ENCODE measurements at regions not wholly inside any gene's neighbourhood (a gene's known extent, or its start where the extent isn't known, plus 50 kb on each side); places are given as distances from the start of the nearest gene placed in this dataset.
A peak's percentile ranks its signal among the peaks of the same experiment; 100 is the strongest.

DNA sequence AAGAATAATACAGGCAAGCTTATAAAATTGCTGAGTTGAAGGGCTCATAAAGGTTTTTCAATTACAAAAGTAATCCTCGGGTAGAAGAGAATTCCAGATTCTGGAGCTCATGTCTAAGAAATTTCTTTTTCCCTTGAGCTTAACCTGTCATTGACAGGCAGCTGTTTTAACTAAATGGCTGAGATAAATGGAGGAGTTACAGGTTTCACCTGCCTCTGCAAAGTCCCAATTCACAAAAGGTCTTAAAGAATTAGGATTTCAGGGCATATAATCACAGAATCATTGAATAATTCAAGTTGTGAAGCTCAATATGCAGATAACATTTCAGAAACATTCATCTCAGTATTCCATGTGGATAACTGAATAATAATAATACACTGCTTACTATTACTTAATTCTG lies 660.1 kb upstream of the NRSN1 start:
- DNase-seq (ENCODE audit: low read depth, low spot score) = no peak

- no peak for DNase-seq (ENCODE audit: low read depth, low spot score)
Measured at GRCh38 chr6:23477586-23477985, 648.4 kb upstream of the NRSN1 start.

DNA sequence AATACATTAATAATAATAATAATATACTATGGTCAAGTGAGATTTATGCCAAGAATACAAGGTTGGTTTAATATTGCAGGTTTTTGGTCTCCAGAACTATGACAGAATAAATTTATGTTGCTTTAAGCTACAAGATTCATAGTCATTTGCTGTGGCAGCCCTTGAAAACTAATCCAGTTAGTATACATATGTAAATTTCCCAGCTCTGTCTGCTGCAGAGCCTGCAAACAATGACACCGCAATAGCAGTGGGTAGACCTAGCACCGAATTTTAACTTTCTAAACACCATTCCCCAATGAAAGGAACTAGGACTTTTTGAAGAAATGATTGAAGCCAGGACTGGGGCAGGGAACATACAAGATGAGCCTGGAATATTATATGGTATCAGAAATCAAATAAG lies 647.7 kb upstream of the NRSN1 start:
- DNase-seq (ENCODE audit: low read depth, low spot score) = no peak

DNA sequence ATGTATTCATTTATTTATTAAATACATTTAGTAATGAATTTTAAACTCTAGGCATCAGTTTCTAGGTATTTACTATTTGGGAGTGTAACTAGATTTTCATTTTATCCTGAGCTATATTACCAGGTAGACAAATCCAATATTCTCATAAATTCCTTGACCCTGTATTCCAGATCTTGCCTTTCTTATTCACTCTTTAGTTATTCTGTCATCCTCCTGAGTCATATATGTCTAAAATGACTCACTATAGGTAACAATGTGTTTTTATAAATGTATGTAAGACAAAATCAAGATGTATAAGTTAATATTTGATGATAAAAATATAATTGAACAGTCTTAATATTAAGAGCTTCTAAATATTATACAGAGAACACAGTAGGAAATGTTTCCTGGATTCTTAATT lies 642.1 kb upstream of the NRSN1 start:
- DNase-seq (ENCODE audit: low read depth, low spot score) = no peak

- DNase-seq (ENCODE audit: low read depth, low spot score) = no peak
Measured at GRCh38 chr6:23494367-23494766, 631.6 kb upstream of the NRSN1 start.

- DNase-seq (ENCODE audit: low read depth, low spot score) = no peak
Measured at GRCh38 chr6:23498013-23498412, 628.0 kb upstream of the NRSN1 start.

- no peak for DNase-seq (ENCODE audit: low read depth, low spot score)
Measured at GRCh38 chr6:23499549-23499948, 626.5 kb upstream of the NRSN1 start.

- DNase-seq (ENCODE audit: low read depth, low spot score) = no peak
Measured at GRCh38 chr6:23503173-23503572, 622.8 kb upstream of the NRSN1 start.

GRCh38 chr6:23505026-23505425 lies 621.0 kb upstream of the NRSN1 start:
- no peak for DNase-seq (ENCODE audit: low read depth, low spot score)

DNA sequence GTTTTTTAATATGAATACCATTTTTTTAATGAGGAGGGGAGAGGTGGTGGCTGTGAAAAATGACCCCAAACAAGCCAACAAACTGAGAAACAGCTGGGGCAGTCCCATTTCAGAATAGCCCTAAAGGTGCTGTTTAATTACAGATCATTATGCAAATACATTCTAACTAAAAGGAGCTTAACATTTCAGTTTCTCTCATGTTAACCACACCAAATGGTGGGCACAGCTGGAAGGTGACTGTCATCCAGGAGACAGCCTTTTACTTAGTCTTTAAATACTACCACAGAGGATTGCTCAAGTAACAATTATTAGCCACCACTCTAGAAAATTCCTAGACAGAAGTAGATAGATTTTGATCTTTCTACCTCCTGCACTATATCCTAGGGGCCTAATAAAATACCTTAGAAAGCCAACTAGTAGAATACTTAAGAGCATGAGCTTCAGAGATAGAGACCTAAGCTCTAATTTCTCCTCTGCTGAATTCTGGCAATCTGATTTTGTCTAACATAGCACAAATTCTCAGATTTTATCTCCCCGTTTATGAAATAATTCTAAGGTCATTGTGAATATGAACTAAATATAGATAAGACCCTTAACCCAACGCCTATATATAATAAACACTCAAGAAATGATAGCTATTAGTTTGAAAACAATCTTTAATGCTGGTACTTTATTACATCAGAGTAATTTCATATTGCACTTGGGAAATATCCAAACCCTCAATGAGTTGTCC lies 615.1 kb upstream of the NRSN1 start:
- DNase-seq (ENCODE audit: low read depth, low spot score) = no peak

DNA sequence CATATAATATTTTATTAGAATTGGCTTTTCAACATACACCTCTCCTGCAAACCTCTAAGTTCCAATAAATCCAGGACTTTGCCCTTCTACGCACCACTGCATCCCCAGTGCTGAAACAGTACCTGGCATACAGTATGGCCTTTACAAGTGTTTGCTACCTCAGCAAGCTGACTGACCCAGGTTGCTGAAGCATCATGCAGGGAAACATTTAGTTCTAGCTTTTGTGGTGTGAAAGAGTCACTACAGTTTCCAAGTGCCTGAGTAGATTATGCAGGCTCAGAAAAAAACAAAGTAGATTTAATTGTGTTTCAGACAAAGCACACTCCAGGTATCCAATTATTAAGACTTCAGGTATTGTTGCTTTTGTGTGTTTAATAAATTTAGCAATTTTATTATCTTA lies 614.2 kb upstream of the NRSN1 start:
- no peak for DNase-seq (ENCODE audit: low read depth, low spot score)

DNA sequence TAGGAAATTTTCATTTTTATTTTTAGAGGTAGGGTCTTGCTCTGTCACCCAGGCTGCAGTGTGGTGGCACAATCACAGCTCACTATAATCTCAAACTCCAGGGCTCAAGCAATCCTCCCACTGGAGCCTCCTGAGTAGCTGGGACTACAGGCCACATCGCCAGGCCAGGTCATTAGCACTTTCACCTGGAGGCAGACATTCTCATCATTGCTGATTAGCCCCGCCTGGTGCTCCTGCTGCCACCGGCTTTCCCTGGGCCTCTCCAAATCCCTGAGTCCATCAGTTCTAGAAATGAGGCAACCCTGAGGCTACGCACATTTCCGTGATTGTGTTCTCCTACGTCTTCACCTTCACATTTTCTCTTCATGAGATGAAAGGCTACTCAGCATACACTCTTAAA lies 607.7 kb upstream of the NRSN1 start:
- no peak for DNase-seq (ENCODE audit: low read depth, low spot score)

- DNase-seq (ENCODE audit: low read depth, low spot score) = no peak
Measured at GRCh38 chr6:23522792-23523547, 603.0 kb upstream of the NRSN1 start.

- DNase-seq (ENCODE audit: low read depth, low spot score) = no peak
Measured at GRCh38 chr6:23523771-23524170, 602.2 kb upstream of the NRSN1 start.

GRCh38 chr6:23524548-23524947 lies 601.5 kb upstream of the NRSN1 start:
- no peak for DNase-seq (ENCODE audit: low read depth, low spot score)

- peak; percentile 6 for DNase-seq (ENCODE audit: low read depth, low spot score)
Measured at GRCh38 chr6:23526526-23526925, 599.5 kb upstream of the NRSN1 start.

- DNase-seq (ENCODE audit: low read depth, low spot score) = no peak
Measured at GRCh38 chr6:23529902-23530301, 596.1 kb upstream of the NRSN1 start.

DNA sequence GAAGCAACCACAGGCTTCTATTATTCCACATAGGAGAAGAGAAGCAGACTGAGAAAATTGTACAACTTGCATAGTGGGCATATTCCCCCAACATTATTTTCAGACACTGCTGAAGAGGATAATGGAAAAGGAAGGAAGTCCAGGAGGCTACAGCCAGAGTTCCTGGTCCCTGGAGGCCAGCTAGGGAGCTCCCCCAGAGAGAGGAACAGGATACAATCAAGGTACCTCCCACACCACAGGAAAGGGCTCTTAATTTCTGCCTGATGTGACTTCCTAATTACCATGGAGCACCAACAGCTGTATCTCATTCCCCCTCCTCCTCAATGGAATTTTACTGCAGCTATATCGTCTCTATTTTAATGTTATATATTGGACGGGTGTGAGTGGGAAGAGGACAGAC lies 594.3 kb upstream of the NRSN1 start:
- DNase-seq (ENCODE audit: low read depth, low spot score) = no peak

GRCh38 chr6:23532227-23532626 lies 593.8 kb upstream of the NRSN1 start:
- DNase-seq (ENCODE audit: low read depth, low spot score) = no peak

DNA sequence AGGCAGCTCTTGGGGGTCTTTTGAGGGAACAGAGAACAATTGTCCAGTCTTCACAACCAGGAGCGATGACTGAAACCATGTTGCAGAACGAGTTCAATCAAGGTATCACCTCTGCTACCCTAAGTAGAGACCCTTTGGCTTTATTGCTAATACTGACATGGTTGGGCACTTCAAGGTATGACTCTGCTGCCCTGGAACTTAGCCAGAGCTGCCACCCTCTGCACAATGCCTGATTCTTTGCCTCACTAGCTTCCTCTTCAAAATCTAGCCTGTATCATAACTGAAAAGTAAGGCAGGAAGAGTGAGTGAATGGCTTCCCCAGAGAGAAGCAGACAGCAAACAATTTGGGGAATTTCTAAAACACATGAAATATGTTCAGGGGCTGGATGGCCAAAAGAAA lies 592.7 kb upstream of the NRSN1 start:
- DNase-seq (ENCODE audit: low read depth, low spot score) = no peak

GRCh38 chr6:23533944-23534343 lies 592.1 kb upstream of the NRSN1 start:
- DNase-seq (ENCODE audit: low read depth, low spot score) = no peak

DNA sequence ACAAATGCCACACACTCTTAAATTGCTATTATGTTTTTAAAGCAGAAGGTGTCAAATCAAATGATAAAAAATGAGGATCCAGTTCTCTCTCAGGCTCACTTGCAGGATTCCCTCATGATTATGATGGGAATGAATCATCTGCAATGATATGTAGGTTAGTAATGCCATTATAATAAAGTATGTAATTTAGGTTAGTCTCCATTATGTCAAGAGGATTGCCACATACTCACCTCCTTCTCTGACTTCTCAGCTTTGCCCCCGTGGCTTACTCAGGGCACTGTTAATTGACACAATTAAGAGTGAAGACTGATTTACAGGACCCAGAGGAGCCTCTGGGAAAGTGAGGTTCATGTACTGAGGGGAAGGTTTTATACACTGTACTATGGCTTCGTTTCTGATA lies 591.7 kb upstream of the NRSN1 start:
- DNase-seq (ENCODE audit: low read depth, low spot score) = no peak

- DNase-seq (ENCODE audit: low read depth, low spot score) = no peak
Measured at GRCh38 chr6:23535101-23535500, 590.9 kb upstream of the NRSN1 start.
